ENCODE measurements at regions not wholly inside any gene's neighbourhood (a gene's known extent, or its start where the extent isn't known, plus 50 kb on each side); places are given as distances from the start of the nearest gene placed in this dataset.
"Not testable (repeated sequence)": the region's sequence is repeated elsewhere in the genome, so short reads cannot be mapped to it uniquely, and the experiment has no call there.

GRCh38 chr4:134622199-134622598, 420.6 kb upstream of the PABPC4L start:
- in situ Hi-C loops (cut with MboI; ENCODE audit: low pct_unique_long_range_greater_than_20kb, low sequenced_read_pairs) = no loop called here
- DNase-seq = no peak

GRCh38 chr4:134621715-134622114, 420.1 kb upstream of the PABPC4L start:
- not testable (repeated sequence) for DNase-seq

GRCh38 chr4:134610956-134611355, 409.4 kb upstream of the PABPC4L start:
- DNase-seq = no peak
- in situ Hi-C loops (cut with MboI; ENCODE audit: low pct_unique_long_range_greater_than_20kb, low sequenced_read_pairs) = no loop called here

More at GRCh38 chr4:134621715-134622114, 420.1 kb upstream of the PABPC4L start:
- in situ Hi-C loops (cut with MboI; ENCODE audit: low pct_unique_long_range_greater_than_20kb, low sequenced_read_pairs) = not testable (repeated sequence)

GRCh38 chr4:134610172-134610571, 408.6 kb upstream of the PABPC4L start:
- DNase-seq = no peak
- in situ Hi-C loops (cut with MboI; ENCODE audit: low pct_unique_long_range_greater_than_20kb, low sequenced_read_pairs) = no loop called here

GRCh38 chr4:134601706-134602105, 400.1 kb upstream of the PABPC4L start:
- in situ Hi-C loops (cut with MboI; ENCODE audit: low pct_unique_long_range_greater_than_20kb, low sequenced_read_pairs) = no loop called here
- DNase-seq = no peak

- in situ Hi-C loops (cut with MboI; ENCODE audit: low pct_unique_long_range_greater_than_20kb, low sequenced_read_pairs) = no loop called here
- DNase-seq = no peak
These were observed 389.7 kb upstream of the PABPC4L start for GRCh38 chr4:134591326-134591725.

GRCh38 chr4:134585972-134586371, 384.4 kb upstream of the PABPC4L start:
- DNase-seq = peak; percentile 16

GRCh38 chr4:134567461-134567860, 365.9 kb upstream of the PABPC4L start:
- in situ Hi-C loops (cut with MboI; ENCODE audit: low pct_unique_long_range_greater_than_20kb, low sequenced_read_pairs) = no loop called here
- no peak for DNase-seq

More at GRCh38 chr4:134585972-134586371, 384.4 kb upstream of the PABPC4L start:
- in situ Hi-C loops (cut with MboI; ENCODE audit: low pct_unique_long_range_greater_than_20kb, low sequenced_read_pairs) = no loop called here

GRCh38 chr4:134560728-134561127, 359.1 kb upstream of the PABPC4L start:
- DNase-seq = no peak
- in situ Hi-C loops (cut with MboI; ENCODE audit: low pct_unique_long_range_greater_than_20kb, low sequenced_read_pairs) = no loop called here

GRCh38 chr4:134552063-134552462, 350.5 kb upstream of the PABPC4L start:
- DNase-seq = no peak
- in situ Hi-C loops (cut with MboI; ENCODE audit: low pct_unique_long_range_greater_than_20kb, low sequenced_read_pairs) = no loop called here

GRCh38 chr4:134551348-134551747, 349.8 kb upstream of the PABPC4L start:
- DNase-seq = no peak
- in situ Hi-C loops (cut with MboI; ENCODE audit: low pct_unique_long_range_greater_than_20kb, low sequenced_read_pairs) = no loop called here

- no peak for DNase-seq
- in situ Hi-C loops (cut with MboI; ENCODE audit: low pct_unique_long_range_greater_than_20kb, low sequenced_read_pairs) = no loop called here
These were observed 346.6 kb upstream of the PABPC4L start for GRCh38 chr4:134548052-134548628.

- DNase-seq = no peak
- in situ Hi-C loops (cut with MboI; ENCODE audit: low pct_unique_long_range_greater_than_20kb, low sequenced_read_pairs) = no loop called here
These were observed 344.7 kb upstream of the PABPC4L start for GRCh38 chr4:134546279-134546678.

- in situ Hi-C loops (cut with MboI; ENCODE audit: low pct_unique_long_range_greater_than_20kb, low sequenced_read_pairs) = no loop called here
- DNase-seq = peak; percentile 13
These were observed 342.7 kb upstream of the PABPC4L start for GRCh38 chr4:134544303-134544770.

GRCh38 chr4:134540588-134540987, 339.0 kb upstream of the PABPC4L start:
- in situ Hi-C loops (cut with MboI; ENCODE audit: low pct_unique_long_range_greater_than_20kb, low sequenced_read_pairs) = no loop called here
- no peak for DNase-seq

- no peak for DNase-seq
- in situ Hi-C loops (cut with MboI; ENCODE audit: low pct_unique_long_range_greater_than_20kb, low sequenced_read_pairs) = no loop called here
These were observed 338.2 kb upstream of the PABPC4L start for GRCh38 chr4:134539729-134540231.

- in situ Hi-C loops (cut with MboI; ENCODE audit: low pct_unique_long_range_greater_than_20kb, low sequenced_read_pairs) = no loop called here
- DNase-seq = no peak
These were observed 336.1 kb upstream of the PABPC4L start for GRCh38 chr4:134537701-134538100.

GRCh38 chr4:134533068-134533467, 331.5 kb upstream of the PABPC4L start:
- DNase-seq = no peak
- in situ Hi-C loops (cut with MboI; ENCODE audit: low pct_unique_long_range_greater_than_20kb, low sequenced_read_pairs) = no loop called here

GRCh38 chr4:134531013-134531412, 329.4 kb upstream of the PABPC4L start:
- DNase-seq = no peak
- in situ Hi-C loops (cut with MboI; ENCODE audit: low pct_unique_long_range_greater_than_20kb, low sequenced_read_pairs) = no loop called here

GRCh38 chr4:134529629-134530028, 328.0 kb upstream of the PABPC4L start:
- no peak for DNase-seq
- in situ Hi-C loops (cut with MboI; ENCODE audit: low pct_unique_long_range_greater_than_20kb, low sequenced_read_pairs) = no loop called here

- in situ Hi-C loops (cut with MboI; ENCODE audit: low pct_unique_long_range_greater_than_20kb, low sequenced_read_pairs) = no loop called here
- DNase-seq = no peak
These were observed 317.1 kb upstream of the PABPC4L start for GRCh38 chr4:134518574-134519217.
